ENCODE measurements at regions not wholly inside any gene's neighbourhood (a gene's known extent, or its start where the extent isn't known, plus 50 kb on each side); places are given as distances from the start of the nearest gene placed in this dataset.

DNA sequence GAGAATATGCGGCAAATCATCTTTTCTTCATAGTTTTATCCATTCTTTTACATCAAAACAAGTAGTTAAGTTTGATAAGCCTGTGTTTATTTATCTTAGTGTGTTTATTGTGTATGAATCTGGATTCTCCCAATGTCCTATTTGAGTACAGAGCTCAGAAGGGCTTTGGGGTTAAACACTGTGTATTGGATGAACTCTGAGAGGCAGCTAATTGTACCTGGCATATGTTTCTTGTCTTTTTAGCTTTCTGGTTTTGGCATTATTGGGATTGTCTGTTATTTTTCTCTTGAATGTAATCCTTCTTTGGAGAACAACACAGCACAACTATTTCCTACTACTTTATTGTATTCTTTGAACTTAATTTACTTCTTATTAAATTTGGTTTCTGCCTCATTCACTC lies 906.9 kb downstream of the ADGRL2 start:
- DNase-seq = no peak

DNA sequence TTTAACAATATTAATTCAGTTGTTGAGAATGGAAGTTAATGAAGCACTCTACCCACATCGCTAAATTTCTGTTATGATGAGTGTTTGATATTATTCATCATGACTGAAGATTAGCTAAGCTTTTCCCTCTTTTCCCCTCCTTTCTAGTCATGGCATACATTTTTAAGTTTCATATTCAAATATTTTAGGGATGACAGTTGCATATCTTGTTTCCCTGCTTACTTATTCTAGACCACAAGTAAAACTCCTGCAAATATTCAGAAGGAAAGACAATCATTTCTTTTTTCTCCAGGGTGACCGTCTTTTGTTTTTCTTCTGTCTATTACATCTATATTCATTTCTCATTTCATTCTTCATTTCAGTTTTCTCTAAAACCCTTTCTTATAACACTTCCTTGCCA lies 906.0 kb downstream of the ADGRL2 start:
- no peak for DNase-seq

DNA sequence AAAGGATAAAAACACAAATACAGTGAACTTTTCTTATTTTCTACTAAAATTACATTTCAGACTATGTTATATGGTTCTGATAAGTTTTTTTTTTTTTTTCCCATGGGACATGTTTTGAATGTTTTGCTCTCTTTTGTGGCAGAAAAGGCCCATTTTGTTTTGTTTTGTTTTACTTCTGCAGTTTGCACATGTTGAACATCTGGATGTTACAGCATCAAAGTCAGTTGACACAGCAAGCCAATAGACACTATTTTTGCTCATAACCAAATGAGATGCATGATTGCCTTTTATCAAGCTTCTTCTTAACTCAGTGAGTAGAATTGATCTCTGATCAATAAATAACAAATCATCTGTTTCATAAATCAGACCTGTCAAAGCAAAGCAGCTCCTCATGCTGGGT lies 904.2 kb downstream of the ADGRL2 start:
- no peak for DNase-seq

DNA sequence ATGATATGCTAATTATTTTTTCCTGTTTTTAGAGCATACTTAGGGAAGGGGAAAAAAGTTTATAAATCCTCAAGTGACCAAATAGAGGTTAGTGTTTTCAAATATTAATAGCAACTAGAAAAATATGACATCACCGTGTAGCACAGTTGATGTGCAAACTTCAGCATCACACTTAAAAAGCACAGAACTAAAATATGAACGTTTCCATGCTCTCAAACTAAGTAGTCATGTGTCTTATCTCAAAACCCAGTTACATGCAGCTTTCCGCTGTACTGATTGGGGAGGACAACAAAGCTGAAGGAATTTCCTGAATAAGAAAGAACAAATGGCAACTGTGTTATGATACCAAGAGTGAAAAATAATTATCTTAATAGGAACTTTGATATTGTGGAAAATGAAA lies 903.7 kb downstream of the ADGRL2 start:
- no peak for DNase-seq

DNA sequence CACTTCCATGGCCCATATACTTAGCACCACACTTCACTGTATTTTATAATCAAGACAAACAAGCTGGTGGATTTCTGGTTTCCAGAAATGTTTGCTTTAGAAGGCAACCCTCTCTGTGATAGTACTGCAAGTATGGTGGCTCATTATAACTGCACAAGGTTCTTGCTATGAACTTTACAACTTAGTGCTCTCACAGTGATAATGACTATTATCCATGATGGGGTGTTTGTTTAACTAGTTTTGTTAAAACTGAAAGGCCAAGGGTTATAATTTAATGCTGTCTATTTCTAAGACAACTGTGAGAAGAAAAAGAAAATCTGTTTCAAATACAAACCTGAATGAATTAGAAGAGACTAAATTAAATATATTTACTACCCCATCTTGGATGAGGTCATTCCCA lies 903.2 kb downstream of the ADGRL2 start:
- DNase-seq = no peak

DNA sequence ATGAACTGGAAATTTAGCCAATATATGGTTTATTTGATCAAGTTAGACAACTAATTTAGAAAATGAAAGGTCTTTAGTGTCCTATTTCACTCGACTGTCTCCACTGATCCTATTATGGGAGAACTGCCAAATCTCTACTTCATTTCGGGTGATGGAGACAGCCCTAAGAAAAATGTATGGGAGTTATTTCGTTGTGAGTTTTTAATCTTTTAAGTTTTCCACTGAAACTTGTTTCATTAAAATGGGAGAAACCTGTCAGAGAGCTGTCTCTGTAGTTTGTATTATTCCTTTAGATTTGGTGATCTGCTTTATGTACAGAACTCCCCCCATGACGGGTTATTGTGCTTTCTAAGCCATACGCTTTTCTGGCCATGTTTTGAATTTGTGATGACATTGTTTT lies 899.7 kb downstream of the ADGRL2 start:
- no peak for DNase-seq

DNA sequence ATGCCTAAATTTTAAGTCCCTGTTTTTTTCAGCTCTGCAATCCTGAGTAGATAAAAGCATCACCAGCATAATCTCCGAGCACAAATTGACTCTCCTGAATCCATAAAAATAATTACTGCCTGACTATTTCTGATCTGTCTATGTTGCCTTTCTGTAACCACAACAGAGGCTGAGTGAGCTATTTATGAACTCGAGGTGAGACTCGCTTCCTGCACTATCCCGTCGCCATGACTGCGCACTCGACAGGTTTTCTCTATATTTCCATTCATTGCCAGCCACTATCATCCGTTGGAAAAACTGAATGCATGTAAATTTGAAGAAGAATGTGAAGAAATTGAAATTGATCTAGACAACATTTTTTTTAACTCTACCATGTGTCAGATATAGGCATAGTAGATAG lies 897.2 kb downstream of the ADGRL2 start:
- no peak for DNase-seq

DNA sequence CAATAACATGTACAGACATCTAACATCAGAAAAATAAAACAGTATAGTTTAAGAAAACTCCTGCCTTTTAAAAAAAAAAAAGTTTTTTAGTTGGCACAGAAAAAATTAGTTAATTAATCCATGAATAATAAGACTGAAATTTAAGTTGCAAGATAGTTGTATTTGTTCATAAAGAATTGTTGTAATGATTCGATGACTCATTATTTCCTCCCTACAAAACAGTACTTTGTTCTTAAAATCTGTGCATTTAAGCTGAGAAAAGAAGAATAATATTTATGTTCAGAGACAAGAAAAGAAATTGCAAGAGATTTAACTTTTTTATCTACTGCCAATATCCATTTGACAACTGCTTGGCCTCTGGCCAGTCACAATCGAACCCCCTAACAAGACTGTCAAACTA lies 894.7 kb downstream of the ADGRL2 start:
- DNase-seq = no peak

DNA sequence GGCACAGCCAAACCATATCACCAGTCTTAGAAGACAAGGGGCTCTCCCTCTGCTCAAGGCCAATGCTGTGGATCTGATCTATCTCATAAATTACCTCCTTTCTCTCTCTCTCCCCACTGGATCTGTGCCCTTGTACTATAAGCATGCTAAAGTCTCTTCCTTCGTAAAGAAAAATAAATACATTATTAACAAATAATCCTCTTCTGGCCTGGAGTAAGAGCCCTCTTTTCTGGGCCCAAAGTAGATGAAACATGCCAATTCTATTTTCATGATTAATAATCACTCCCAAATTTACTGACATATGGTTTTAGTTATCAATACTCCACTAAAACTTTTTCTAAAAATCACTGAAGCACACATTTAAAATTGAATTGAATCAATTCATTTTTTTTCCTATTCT lies 889.7 kb downstream of the ADGRL2 start:
- DNase-seq = no peak

DNA sequence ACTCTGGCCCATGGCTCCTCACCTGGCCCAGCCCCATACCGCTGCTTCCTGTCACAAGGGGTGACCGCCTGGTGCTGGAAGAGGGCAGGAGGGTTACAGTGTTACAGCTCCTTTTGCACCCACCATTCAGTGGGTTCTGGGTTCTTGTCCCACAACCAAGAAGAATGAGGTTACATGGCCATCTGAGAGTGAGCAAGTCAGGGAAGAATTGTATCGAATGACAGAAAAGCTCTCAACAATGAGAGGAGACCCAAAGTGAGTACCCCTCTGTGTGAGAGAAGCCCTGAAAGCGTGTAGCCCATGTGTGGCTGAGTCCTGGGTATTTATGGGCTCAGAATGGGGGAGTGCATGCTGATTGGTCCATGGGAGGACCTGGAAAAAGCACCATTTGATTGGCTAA lies 888.5 kb downstream of the ADGRL2 start:
- no peak for DNase-seq

DNA sequence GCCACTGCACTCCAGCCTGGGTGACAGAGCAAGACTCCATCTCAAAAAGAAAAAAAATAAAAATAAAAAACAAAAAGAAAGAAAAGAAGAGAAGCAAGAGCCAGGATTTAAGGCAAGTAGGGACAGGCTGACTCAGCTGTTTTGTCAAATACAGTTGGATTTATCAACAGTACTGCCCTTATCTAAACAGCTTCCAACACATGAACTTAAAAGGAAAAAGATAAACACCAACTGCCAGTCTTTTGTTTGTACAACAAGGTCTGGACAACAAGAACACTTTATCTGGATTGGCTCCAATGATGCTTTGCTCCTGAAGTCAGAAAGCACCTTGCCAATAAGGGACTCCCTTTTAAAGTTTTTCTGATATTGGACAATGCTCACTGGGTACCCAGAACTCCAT lies 886.0 kb downstream of the ADGRL2 start:
- no peak for DNase-seq

DNA sequence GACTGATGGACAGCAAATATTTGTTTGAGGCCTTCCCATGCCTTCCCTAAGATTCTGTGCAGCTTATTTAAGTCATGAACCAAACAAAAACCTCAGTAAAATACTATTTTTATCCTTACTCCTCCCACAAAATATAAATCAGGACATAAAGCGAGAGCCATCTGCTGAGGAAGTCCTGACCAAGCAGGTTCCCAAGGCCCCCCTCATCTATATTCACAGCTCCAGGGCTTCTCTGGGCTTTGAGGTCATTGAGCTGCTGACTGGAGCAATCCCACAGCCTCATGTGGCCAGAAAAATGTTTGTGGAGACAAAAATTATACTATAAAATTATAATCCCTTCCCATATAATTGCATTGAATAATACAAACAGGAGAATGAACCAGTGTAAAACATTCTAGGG lies 846.2 kb downstream of the ADGRL2 start:
- DNase-seq = peak; percentile 33

DNA sequence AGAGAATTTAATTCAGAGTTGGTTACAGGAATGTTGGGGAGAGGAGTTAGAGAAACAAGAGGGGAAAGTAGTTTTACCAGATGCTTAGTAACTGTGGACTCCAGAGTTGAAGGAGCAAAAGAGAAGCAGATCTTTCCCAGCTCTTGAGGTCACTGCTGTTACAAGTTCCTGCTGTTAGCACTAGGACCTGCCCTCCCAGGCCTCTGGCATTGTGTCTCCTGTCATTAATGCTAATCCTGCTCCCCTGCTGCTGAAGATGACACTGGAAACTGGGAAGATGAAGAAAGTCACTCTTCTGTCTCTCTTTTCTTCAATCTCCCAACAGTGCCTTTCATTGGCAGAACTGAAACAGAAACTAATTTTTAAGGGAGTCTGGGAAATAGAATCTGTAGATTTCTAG lies 845.6 kb downstream of the ADGRL2 start:
- no peak for DNase-seq

DNA sequence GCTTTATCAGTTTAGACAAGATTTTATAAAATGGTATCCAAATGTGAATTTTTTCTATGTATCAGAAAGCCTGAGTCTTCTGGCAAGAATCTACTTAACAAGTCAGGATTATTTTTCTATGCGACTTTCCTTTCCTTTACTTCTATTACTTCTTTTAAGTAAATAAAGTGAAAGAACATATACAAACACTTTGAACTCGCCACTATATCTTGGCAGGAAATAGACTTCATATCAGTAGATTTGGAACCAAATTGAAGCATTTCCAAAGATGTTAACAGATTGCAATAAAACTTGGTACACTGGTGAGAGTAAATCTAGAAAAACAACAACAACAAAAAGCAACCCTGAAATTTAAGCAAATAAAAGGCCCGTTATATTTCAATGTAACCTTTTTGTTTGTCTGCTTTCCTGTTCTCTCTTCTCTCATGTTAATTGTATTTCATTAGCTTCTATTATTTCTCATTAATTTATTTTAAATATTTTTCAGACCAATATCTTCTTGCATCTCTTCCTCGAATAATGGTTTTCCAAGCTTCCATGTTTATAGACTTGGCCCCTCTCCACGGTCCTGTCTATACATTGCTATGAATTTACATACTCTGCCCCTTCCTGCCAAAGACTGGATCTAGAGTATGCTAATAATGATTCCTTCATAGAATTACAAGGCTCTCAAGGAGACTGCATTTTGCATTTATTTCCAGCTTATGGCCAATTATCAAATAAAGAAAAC lies 843.6 kb downstream of the ADGRL2 start:
- DNase-seq = no peak

DNA sequence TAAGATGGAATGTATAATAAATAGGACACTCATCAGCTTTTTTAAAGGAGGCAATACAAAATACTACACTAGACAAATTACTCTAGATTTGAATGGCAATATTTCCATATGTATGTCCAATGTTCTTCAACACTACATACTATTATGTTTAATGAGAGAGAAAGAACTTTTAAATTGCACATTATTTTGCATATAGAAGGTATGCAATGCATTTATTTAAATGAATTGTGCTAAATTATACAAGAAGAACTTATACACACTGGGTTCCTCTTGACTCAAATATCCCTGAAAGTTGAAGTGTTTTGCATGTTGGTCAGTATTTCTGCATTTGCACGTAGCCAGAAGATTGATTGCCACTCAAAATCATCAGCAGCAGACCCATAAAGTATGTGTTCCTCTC lies 839.6 kb downstream of the ADGRL2 start:
- DNase-seq = no peak

DNA sequence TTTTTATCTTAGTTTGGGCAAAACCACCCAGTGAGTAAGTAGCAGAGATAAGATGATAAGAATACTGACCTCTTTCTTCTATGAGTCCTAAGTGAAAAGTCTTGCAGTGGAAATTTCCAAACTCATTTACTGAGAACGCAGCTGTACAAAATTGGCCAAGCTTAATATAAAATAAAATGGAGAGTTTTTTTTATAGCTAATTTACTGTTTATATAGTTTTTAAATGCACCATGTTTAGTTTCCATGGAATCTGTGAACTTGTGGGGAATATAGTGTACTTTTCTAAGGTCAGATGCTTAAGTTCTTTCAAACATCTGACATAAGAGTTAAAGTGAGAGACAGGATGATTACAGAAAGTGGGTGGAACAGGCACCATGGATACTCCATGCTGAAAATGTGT lies 833.5 kb downstream of the ADGRL2 start:
- DNase-seq = no peak

DNA sequence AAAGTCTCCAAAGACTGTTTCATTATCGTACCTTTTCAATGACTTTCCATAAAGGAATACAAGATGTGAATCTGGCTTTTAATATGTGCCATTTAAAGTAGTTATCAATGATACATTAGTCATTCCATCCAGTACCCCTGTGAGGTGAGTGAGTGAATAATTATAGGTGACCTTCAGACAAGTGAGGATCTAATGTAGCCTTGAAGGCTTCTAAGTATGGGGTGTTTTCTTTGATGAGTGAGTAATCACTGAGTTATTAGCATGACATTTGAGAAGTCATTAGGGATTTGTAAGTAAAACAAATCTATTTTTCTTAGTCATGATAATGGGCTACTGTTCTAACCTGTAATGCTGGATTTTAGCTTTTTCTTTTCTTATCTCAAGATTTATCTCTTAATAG lies 831.4 kb downstream of the ADGRL2 start:
- no peak for DNase-seq

DNA sequence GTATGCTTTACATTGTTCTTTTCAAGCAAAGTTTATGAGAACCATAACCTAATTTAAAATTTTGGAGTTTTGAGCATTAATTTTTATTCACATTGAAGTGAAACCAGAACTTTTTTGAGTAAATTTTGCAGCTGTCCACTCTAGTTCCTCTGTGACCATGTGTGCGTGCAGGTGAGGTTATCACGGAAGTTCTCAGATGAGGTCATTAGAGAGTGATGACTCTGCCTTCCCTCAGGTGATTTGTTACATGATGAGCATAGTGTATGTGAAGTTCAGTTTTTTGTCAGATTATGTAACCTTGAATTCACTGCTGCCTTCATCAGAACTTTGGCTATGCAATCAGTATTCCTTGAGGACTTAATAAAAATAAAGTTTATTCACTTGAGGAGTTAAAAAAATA lies 828.2 kb downstream of the ADGRL2 start:
- no peak for DNase-seq

DNA sequence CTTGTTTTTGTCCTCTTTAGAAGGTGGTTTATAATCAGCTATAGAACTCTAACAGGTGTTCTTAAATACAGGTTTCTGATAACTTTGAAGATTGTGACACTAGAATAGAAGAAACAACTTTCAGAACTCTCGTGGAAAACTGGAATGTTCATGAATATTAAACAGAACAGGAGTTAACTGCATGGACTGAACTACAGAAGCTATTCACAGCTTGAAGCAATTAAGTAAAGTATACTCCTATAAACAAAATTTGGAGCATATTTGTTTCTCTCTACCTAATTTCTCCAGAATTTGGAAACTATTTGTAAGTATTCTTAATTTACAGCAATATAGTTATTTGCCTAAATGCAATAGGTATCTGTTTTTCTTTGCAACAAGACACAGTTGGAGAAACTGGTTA lies 824.8 kb downstream of the ADGRL2 start:
- no peak for DNase-seq

DNA sequence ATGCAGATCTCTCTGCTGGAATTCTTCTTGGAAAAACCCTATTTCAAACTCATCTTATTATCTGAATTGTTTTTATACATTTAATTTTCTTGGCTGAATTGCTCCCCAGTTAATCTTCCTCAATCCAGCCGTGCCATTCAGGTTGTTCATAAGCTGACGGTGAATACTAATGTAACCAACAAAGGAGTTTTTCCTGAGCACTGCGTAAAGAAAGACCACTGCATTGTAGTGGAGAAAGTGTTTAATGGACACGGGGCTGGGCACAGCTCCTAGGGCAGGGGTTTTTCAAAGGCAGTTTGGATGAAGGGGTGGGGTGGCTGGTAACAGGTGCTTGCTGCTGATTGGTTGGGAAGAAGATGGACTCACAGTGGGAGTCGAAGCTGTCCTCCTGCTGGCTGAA lies 820.3 kb downstream of the ADGRL2 start:
- no peak for DNase-seq

DNA sequence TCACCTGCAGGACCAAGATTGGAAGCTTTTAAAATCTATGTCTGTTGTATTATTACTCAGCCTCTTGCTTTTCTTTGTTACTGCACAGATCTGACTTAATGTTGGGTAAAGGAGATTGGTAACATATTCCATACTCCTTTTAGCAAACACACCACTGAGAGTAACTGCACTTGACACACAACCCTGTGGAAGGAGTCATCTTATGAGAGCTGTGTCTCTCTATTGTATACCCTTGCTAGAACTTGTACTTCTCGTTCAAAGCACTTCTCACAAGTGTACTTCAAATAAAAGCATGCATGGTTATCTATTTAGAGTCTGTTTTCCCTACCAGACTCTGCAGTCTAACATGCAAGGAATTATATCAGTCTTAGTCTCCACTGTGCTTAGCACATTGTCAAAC lies 813.4 kb downstream of the ADGRL2 start:
- no peak for DNase-seq

DNA sequence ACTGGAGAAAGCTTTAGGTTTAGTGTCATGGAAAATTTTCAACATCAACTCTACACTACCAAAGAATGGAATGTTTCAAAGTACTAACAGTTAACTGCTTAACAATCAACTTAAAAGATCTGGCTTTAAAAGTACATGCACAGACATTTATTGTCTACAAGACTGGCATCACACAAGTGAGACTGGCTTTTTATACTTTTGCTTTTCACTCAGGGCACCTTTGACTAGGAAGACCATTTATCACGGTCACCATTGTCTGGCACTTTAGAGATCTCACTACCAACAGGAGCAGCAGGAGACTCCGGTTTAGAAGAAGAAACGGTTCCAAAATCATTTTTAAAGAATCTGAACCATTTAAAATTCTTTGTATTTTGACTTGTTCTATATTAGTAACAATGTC lies 812.3 kb downstream of the ADGRL2 start:
- no peak for DNase-seq

DNA sequence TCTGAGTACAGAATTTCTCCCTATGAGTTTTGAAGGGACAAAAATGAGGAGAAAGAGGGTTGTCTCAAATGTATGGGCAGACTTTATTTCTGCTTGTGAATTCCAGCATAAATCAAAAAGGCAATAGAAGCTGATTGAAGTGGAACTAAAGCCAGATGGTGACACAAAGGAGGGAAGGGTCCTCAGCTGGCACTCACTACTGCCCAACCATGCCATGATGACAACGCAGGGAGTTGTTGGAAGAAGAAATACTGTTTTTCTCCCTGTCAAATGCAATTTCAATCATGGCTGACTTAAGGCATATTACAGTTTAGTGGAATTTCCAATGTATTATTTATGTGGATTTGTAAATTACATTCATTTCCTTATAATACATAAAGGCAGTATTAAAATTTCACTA lies 805.8 kb downstream of the ADGRL2 start:
- no peak for DNase-seq

DNA sequence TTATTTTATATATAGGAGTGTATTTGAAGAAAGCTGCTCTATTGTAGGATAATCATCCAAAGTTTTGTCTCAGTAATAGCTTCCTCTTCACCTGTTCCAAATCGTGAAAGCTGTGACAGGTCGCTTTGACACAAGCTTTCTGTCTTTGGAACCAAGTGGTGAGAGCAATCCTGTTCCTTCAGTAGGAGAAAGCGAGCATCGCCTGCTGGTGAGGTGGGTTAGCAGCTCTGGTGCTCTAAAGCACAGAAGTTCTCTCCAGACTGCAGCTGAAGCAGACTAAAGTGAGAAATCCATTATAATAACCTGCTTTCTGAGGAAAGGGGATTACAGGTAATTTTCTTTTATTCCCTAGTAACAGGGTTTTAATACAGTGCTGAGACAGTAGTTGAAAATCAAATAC lies 803.8 kb downstream of the ADGRL2 start:
- DNase-seq = no peak

DNA sequence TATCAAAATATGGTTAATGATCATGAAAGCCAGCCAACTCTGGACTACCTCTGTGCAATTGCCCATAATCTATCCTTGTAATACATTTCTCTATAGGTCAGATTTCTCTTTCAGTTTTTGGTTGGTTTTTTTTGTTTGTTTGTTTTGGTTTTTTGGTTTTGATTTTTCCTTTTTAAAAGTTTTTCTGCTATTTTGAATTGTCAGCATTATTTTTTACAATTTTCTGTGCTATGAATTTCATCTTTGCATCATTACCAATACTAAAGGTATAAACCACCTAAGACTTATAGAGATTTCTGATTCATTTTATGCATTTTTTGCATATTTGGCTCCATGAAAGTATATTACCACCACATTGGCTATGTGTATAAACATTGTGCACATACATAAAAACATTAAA lies 799.6 kb downstream of the ADGRL2 start:
- no peak for DNase-seq

DNA sequence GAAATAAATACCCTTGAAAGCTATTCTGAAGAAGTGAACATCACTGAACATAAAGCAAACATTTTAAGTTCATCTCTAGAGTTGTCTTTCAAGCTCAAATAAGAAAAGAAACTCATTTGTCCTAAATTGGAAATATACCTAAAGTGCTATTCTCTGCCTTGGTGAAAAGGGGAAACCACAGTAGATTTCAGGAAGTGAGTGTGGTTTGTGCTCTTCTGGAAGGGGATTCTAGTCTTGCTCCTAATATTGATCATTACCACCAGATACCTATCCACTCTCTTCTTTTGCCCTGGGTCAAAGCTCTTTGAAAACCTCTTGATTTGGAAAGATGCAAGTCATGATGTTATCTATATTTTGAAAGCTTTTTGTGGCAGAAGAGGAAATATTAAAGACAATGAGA lies 798.1 kb downstream of the ADGRL2 start:
- DNase-seq = no peak

All from left hindlimb (tissue), 1 donor.